Nephron (organoid): ENCODE measurements at regions not wholly inside any gene's neighbourhood (a gene's known extent, or its start where the extent isn't known, plus 50 kb on each side); places are given as distances from the start of the nearest gene placed in this dataset.

Source experiments
- H3K27ac Mint-ChIP-seq, 3 experiments: 2 replicates each; pipeline ENCODE4 v1.8.0; 2020; ENCODE audit warnings: mixed read lengths in 3 of 3, mild to moderate bottlenecking in 2 of 3, moderate library complexity in 1 of 3
- H3K27me3 Mint-ChIP-seq: 2 replicates; pipeline ENCODE4 v1.8.0; 2021; ENCODE audit warnings: low read depth, mild to moderate bottlenecking, moderate library complexity, mixed read lengths
- H3K36me3 Mint-ChIP-seq: 2 replicates; pipeline ENCODE4 v1.8.0; 2020; ENCODE audit warnings: low read depth, mixed read lengths
- H3K4me1 Mint-ChIP-seq: 2 replicates; pipeline ENCODE4 v1.8.0; 2020; ENCODE audit warnings: mixed read lengths
- H3K4me3 Mint-ChIP-seq, 3 experiments: 2 replicates each; pipeline ENCODE4 v1.8.0; 2020; ENCODE audit warnings: mild to moderate bottlenecking in 3 of 3, mixed read lengths in 3 of 3, moderate library complexity in 2 of 3
- H3K9me3 Mint-ChIP-seq: 2 replicates; pipeline ENCODE4 v1.8.0; 2020; ENCODE audit warnings: mixed read lengths
- CTCF ChIP-seq, 3 experiments: fragments of 200-600 bp; sonication (generic); IDR thresholded peaks; one replicate each; pipeline ENCODE4 v1.5.0; 2021; ENCODE audit warnings: antibody characterized with exemption in 3 of 3; ENCODE audit not compliant: unreplicated experiment in 3 of 3

DNA sequence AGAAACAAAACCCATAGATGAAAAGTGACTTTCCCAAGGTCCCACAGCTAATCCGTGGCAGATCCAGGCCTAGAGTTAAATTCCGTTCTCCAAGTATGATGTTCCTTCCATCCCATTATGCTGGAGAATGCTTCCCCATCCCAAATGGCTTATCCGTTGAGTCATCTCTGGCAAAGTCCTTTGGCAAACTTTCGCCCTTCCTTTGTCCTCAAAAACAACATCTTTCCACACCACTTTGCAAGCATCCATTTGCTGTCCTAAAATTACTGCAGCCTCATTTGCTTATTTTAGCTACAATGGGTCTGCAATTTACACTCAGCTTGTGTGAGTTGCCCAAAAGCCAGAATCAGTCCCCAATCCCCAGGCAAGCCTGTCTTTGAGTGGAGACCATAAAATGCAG, 304.0 kb upstream of the TLE3 start:
- peaks cover 30% of the 10 kb centered on the region for H3K27me3 Mint-ChIP-seq
- no peak for TF ChIP-seq CTCF (IDR thresholded peaks at IDR 0.05; ENCODE audit: unreplicated experiment in 3 of 3)
- peaks cover 35% of the 10 kb centered on the region for H3K4me1 Mint-ChIP-seq
- peaks cover 8% of the 10 kb centered on the region for H3K36me3 Mint-ChIP-seq
- H3K27ac Mint-ChIP-seq = no peak overlapping the region
- H3K9me3 Mint-ChIP-seq = peaks cover 8% of the 10 kb centered on the region
- H3K4me3 Mint-ChIP-seq = no peak overlapping the region

DNA sequence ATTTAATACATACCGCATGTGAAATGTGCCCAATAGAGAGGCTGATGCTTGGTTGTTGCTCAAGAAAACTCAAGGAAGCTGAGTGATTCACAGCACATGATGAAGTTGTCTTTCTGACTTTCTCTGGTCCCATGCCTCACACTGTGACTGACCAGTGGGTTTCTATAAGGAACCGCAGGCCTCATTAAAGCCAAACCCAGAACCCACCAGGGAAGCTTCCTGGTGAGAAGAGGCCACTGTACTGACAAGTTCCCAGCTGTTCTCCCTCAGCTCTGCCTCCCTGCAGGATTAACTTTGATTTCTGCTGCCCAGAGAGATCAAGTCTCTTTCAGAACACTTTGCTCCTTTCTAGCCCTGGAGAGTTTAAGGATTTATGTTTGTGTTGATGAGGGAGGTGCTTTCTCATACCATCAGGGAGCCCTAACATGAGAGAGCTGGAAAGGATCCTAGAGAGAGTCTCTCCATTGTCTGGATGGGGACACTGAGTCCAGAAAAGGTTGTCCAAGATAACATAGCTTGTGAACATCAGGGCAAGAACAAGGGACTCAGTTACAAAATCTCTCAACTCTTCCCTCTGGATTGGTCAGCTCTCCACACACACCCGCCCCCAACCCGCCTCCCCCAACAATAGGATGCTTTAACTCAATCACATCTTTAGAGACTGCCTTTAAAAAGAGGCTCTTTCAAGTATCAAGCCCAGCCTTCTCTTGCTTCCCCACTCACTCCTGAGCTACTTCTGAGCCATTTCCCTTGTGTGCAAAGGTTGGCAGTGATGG, 303.2 kb upstream of the TLE3 start:
- Mint-ChIP-seq H3K4me3 (no peak overlapping the region), H3K9me3 (peaks cover 4% of the 10 kb centered on the region), H3K4me1 (peaks cover 31% of the 10 kb centered on the region), H3K27ac (no peak overlapping the region), H3K36me3 (peaks cover 8% of the 10 kb centered on the region), H3K27me3 (peaks cover 31% of the 10 kb centered on the region)
- TF ChIP-seq CTCF (IDR thresholded peaks at IDR 0.05; ENCODE audit: unreplicated experiment in 3 of 3) = no peak

DNA sequence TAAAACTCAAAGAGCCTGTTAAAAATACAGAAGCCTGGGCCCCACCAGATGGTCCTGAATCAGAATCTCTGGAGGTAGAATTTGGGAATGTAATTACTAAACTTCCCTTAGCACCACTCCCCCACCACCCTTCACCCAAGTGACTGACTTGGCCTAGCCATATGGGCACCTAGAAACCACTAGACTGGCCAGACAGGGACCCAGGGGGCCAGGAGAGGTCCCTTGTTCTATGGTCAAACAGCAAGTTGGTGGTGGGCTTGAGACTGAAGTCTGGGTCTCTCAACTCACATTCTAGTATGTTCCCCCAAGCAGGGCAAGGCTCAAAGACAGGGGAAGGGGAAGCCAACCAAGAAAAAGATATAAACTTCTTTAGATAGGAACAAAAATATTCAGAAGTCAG, 301.5 kb upstream of the TLE3 start:
- no peak overlapping the region for H3K27ac Mint-ChIP-seq
- peaks cover 2% of the 10 kb centered on the region for H3K9me3 Mint-ChIP-seq
- H3K4me1 Mint-ChIP-seq = peaks cover 31% of the 10 kb centered on the region
- no peak overlapping the region for H3K4me3 Mint-ChIP-seq
- H3K36me3 Mint-ChIP-seq = peaks cover 5% of the 10 kb centered on the region
- H3K27me3 Mint-ChIP-seq = peaks cover 48% of the 10 kb centered on the region
- TF ChIP-seq CTCF (IDR thresholded peaks at IDR 0.05; ENCODE audit: unreplicated experiment in 3 of 3) = no peak

DNA sequence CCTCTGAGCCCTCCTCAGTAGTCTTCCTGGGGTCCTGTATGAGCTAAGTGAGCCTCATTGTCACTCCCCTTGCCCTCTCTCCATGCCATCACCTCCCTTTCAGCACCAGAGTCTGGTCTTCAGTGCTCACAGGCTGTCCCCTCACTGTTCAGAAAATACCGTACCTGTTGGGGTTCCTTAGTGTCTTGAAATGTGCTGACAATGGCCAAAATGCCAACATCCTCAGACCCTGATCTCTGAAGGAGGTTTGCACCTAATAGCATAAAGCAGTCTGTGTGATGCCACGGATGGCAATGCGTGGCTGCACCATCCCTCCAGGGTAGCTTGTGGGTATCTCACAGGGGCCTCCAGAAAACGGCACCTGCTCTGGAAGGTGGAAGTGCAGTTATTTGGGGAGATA, 301.0 kb upstream of the TLE3 start:
- peaks cover 2% of the 10 kb centered on the region for H3K9me3 Mint-ChIP-seq
- peaks cover 31% of the 10 kb centered on the region for H3K4me1 Mint-ChIP-seq
- no peak overlapping the region for H3K4me3 Mint-ChIP-seq
- H3K27ac Mint-ChIP-seq = no peak overlapping the region
- H3K36me3 Mint-ChIP-seq = peaks cover 5% of the 10 kb centered on the region
- peaks cover 50% of the 10 kb centered on the region for H3K27me3 Mint-ChIP-seq
- no peak for TF ChIP-seq CTCF (IDR thresholded peaks at IDR 0.05; ENCODE audit: unreplicated experiment in 3 of 3)

DNA sequence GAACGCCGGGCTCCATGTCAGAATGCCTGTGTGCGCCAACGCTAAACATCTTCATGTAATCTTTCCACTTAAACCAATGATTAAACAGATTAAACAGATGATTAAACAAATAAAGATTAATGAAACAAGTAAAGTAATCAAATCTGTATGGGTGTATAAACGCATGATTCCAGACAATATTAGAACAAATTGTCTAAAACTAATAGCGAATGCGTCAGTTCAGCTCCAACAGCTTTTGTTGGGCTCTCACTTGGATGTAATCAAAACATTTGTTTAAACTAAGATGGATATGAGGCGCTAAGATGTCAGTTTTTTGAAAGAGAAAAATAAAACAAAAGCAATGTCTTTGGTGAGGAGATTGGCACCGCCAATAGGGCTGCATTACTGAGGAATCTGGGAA, 299.1 kb upstream of the TLE3 start:
- no peak overlapping the region for H3K27ac Mint-ChIP-seq
- H3K4me1 Mint-ChIP-seq = peaks cover 27% of the 10 kb centered on the region
- peaks cover 49% of the 10 kb centered on the region for H3K27me3 Mint-ChIP-seq
- peaks cover under 1% of the 10 kb centered on the region for H3K36me3 Mint-ChIP-seq
- peaks cover 1% of the 10 kb centered on the region for H3K9me3 Mint-ChIP-seq
- no peak for TF ChIP-seq CTCF (IDR thresholded peaks at IDR 0.05; ENCODE audit: unreplicated experiment in 3 of 3)
- H3K4me3 Mint-ChIP-seq = no peak overlapping the region

DNA sequence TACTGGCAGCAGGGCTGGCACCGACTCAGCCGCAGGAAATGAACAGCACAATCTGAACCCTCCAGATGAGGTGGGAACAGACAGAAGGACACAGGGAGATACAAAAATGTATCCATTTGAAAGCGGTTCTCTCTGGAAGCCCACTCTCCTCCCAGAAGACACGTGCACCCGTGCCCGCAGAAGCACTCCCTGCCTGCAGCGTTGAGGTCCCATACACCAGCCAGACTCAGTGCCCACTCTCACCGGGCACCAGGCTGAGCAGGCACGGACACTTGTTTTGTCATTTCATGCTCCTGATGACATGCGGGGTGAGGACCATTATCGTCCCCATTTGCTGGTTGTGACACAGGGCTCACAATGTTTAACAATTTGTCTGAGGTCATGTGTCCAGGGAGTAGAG, 297.4 kb upstream of the TLE3 start:
- Mint-ChIP-seq H3K27me3 (peaks cover 36% of the 10 kb centered on the region), H3K4me3 (no peak overlapping the region), H3K4me1 (peaks cover 19% of the 10 kb centered on the region), H3K36me3 (no peaks in the 10 kb centered on the region), H3K9me3 (peaks cover 6% of the 10 kb centered on the region), H3K27ac (no peak overlapping the region)
- no peak for TF ChIP-seq CTCF (IDR thresholded peaks at IDR 0.05; ENCODE audit: unreplicated experiment in 3 of 3)
